GM20000 (cell line): ENCODE measurements at regions not wholly inside any gene's neighbourhood (a gene's known extent, or its start where the extent isn't known, plus 50 kb on each side); places are given as distances from the start of the nearest gene placed in this dataset.

Experiments
- DNase-seq: peaks from one replicate; pipeline ENCODE4 v3.0.0; 2012; ENCODE audit warnings: low spot score
- CTCF ChIP-seq: IDR thresholded peaks from 2 replicates; pipeline ENCODE4 v1.5.1; 2012; ENCODE audit warnings: mild to moderate bottlenecking, control low read depth; ENCODE audit errors: extremely low read depth, missing control alignments

DNA sequence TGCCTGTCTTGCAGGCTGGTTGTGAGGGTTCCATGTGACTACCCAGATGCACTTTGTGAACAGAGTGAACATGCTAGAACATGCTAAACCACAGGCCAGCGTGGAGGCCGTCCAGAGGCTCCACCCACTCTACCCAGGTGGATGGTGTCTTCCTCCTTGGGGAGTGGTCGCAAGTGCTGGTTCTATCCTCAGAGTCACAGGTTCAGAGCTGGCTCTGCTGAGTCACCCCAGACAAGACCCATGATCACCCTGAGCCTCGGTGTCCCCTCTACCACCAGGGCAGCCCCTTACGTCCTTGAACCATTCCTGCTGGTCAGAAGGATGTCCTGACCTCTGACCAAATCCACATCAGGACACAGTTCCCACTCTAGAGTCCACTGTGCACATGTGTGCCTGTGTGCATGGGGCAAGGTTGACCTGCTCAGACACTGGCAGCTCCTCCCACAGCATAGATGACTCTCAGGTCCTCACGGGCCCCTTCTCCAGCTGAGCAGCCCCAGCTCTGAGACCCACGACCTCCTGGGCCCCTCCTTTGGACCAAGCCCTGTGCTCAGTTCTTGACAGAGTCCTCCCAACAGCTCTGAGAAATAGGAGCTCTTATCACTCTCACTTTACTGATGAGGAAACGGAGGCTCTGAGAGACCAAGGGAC lies 391.8 kb downstream of the MATN1 start:
- TF ChIP-seq CTCF = no peak

DNA sequence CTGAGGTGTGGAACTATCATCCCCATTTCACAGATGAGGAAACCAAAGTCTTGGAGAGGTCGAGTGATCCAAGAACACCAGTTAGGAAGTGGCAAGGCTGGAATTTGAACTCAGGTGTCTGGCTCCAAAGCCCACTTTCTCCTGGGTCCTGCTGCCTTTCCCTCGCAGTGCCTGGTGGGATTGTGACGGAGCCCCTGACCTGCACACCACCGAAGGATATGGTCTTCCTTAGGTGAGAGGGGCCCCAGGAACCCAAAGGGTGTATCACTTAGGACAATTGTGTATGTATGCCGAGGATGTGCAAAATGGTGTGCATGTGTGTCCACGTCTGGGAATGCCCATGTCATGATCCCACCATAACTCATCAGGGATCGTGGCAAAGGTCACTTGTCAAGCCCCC lies 392.7 kb downstream of the MATN1 start:
- no peak for TF ChIP-seq CTCF
- DNase-seq = no peak

More for the DNA sequence above, 391.8 kb downstream of the MATN1 start:
- no peak for DNase-seq

DNA sequence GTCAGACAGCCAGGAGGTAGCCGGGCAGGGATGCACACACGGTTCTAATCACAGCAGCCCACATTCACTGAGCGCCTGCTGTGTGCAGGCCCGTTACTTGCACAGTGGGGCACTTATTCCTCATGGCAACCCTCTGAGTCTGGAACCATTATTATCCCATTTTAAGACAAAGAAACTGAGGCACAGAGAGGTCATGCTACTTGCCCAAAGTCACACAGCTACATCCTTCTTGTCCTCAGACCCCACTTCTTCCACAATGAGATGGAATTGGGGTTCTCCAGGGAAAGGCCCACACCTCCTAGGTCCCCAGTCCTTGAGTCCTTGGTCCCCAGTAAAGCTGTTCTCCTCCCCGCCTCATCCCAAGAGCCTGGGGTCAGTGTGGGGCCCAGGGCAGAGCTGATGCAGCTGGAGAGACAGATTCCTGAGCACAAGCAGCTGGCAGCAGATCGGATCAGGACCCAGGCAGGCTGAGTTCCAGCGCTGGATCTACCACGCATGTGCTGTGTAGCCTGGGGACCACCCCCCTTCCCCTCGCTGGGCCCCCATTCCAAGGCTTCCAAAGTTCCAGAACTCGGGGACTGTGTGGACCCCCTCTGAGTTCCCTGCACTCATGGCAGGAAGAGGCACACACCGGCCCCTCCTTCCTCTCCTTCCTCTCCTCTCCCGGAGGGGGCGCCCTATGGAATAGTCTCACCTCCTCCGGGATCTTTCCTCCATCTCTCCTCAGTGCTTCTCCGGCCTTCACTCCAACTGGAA lies 393.4 kb downstream of the MATN1 start:
- TF ChIP-seq CTCF = no peak
- DNase-seq = no peak

DNA sequence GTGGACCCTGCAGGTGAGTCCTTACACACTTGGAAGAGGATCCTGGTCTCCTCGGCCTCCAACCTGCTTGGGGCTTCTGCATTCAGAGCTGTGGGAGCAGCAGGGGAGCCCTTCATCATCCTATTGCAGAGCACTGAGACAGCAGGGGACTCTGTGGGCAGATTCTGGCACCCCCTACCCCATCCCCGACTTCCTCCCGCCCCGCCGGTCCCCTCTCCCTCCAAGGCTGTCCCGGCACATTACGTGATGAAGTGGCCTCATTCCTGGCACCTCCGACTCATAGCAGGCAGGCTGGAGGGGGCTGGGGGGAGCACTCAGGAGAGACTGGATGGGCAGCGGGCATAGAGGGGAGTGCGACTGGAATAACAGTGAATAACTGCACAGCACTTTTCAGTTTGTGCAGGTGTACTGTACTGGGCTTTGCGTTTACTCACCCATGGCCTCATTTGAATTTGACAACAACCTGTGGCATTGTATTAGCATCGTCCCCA lies 394.1 kb downstream of the MATN1 start:
- TF ChIP-seq CTCF = no peak

GRCh38 chr1:30328401-30329262 lies 394.8 kb downstream of the MATN1 start:
- TF ChIP-seq CTCF = no peak
- no peak for DNase-seq

More for the DNA sequence above, 394.1 kb downstream of the MATN1 start:
- DNase-seq = no peak

DNA sequence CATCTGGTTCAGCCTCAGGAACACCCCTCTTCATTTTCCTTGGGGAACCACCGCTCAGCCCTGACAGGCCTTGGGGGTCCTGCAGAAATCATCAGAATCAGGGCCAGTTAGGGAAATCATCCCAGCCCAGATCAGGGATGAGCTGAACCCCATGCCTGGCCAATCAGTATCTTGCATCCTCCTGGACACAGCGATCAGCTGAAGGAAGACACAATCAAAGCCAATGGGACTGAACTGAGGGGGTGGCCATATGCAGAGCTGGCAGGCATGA lies 395.4 kb downstream of the MATN1 start:
- TF ChIP-seq CTCF = no peak

DNA sequence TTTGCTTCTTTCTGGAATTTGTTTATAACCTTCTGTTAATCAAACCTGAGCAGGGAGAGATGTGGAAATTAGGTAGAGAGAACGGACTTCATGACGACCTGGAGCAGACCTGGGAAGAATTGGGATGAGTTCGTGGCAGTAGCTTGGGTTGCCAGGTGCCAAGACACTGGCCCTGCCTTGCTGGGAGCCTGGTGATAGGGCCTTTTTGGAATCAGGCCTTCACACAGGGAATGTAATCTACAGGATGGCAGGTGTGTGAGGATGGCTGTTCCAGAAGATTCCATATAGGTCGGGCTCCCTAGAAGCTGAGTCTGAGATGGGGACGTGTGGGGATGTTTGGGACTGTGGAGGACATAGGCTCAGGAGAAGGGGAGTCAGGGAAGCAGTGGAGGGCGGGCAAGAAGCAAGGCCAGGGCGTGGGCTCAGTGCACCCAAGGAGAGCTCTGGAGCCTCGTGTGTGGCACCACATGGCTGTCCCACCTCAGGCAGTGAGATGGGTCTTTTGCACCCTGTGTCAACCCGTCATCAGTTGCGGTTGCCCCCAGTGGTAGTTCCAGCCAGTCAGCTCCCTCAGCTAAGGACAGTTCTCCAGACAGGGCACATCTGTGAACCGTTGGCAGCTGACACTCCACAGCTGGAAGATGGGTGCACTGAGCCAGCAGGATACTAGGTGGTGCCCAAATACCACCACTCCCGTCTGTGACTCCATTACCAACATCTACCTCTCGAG lies 395.9 kb downstream of the MATN1 start:
- TF ChIP-seq CTCF = no peak
- no peak for DNase-seq

More for the DNA sequence above, 395.4 kb downstream of the MATN1 start:
- DNase-seq = no peak
